Small intestine (tissue), 7 donors: ENCODE measurements at regions not wholly inside any gene's neighbourhood (a gene's known extent, or its start where the extent isn't known, plus 50 kb on each side); places are given as distances from the start of the nearest gene placed in this dataset.

ENCODE experiments used
- DNase-seq, 2 donors: peaks; one replicate each; pipeline versions ENCODE4 v3.0.0 to v3.0.0-alpha.2; 2013
- FAIRE-seq: peaks from 2 replicates; lab custom pipeline; 2012; peaks lifted over from hg19 to GRCh38; lab: Jason Lieb, UNC
- H3K27ac ChIP-seq, 3 donors: one replicate each; pipeline ENCODE4 v1.5.1; 2013; ENCODE audit warnings: low read length in 2 of 3, mild to moderate bottlenecking in 2 of 3, control low read depth in 1 of 3, inconsistent platforms in 1 of 3, low read depth in 1 of 3, moderate library complexity in 1 of 3
- H3K27me3 ChIP-seq, 3 donors: one replicate each; pipeline ENCODE4 v1.6.1; 2013; ENCODE audit warnings: low read length in 3 of 3, inconsistent platforms in 1 of 3; ENCODE audit not compliant: control insufficient read depth in 3 of 3, insufficient read depth in 3 of 3
- H3K36me3 ChIP-seq, 3 donors: one replicate each; pipeline ENCODE4 v1.6.1; 2013; ENCODE audit warnings: low read length in 3 of 3, inconsistent platforms in 1 of 3, low read depth in 1 of 3, mild to moderate bottlenecking in 1 of 3, moderate library complexity in 1 of 3; ENCODE audit not compliant: control insufficient read depth in 3 of 3, insufficient read depth in 2 of 3
- H3K4me1 ChIP-seq, 3 donors: one replicate each; pipeline ENCODE4 v1.6.1; 2013; ENCODE audit warnings: low read length in 2 of 3, inconsistent platforms in 1 of 3, low read depth in 1 of 3, mild to moderate bottlenecking in 1 of 3, moderate library complexity in 1 of 3; ENCODE audit not compliant: control insufficient read depth in 3 of 3, insufficient read depth in 2 of 3
- H3K4me3 ChIP-seq, 3 donors: one replicate each; pipeline ENCODE4 v1.5.1; 2013; ENCODE audit warnings: low read length in 3 of 3, control low read depth in 1 of 3, inconsistent platforms in 1 of 3, low read depth in 1 of 3, mild to moderate bottlenecking in 1 of 3, moderate library complexity in 1 of 3
- H3K9me3 ChIP-seq, 2 donors: one replicate each; pipeline ENCODE4 v1.6.1; 2013; ENCODE audit warnings: low read depth in 1 of 2, low read length in 1 of 2; ENCODE audit not compliant: control insufficient read depth in 2 of 2, insufficient read depth in 1 of 2
- WGBS, 3 donors: extraction: QIAGEN DNeasy Blood & Tissue Kit; methylation state at CpG; one replicate each; pipeline ENCODE4 v1.1.7; 2013; 5-methylcytosine and 5-hydroxymethylcytosine counted together
- donor health status: healthy with polysubstance abuse.
- donor health status: control.
- donor health status: control.
- donor health status: Bipolar disorder and iron deficiency.
- donor health status: healthy.

DNA sequence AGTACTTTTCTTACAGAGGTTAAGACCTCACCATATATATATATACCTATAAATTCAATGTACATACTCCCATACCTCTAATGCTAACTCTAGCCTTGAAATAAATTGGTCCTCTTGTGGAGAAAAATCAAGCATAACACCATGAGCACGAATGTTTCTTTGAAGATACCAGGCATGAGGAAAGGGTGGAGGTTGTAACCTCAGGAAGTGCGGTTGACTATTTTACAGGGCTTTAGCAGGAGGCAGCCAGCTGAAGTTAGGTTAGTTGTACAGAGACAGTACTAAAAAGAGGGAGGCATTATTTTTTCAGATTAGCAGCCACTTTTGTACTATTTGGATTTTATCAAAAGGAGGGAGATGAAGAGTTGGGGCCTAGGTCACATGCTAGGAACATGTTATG is 767.0 kb downstream of the OTOL1 start:
- no peak for DNase-seq
- FAIRE-seq = no peak
- no peaks in the 10 kb centered on the region for H3K27me3 ChIP-seq
- 70 to 72% (median 70%) methylated on average over 2 of the region's 2 CpGs for WGBS, 3 donors
- H3K4me3 ChIP-seq = no peak overlapping the region
- H3K36me3 ChIP-seq = no peaks in the 10 kb centered on the region
- H3K27ac ChIP-seq = no peak overlapping the region
- peaks cover 0 to 1% of the 10 kb centered on the region in 2 donors for H3K9me3 ChIP-seq
- H3K4me1 ChIP-seq = no peaks in the 10 kb centered on the region

DNA sequence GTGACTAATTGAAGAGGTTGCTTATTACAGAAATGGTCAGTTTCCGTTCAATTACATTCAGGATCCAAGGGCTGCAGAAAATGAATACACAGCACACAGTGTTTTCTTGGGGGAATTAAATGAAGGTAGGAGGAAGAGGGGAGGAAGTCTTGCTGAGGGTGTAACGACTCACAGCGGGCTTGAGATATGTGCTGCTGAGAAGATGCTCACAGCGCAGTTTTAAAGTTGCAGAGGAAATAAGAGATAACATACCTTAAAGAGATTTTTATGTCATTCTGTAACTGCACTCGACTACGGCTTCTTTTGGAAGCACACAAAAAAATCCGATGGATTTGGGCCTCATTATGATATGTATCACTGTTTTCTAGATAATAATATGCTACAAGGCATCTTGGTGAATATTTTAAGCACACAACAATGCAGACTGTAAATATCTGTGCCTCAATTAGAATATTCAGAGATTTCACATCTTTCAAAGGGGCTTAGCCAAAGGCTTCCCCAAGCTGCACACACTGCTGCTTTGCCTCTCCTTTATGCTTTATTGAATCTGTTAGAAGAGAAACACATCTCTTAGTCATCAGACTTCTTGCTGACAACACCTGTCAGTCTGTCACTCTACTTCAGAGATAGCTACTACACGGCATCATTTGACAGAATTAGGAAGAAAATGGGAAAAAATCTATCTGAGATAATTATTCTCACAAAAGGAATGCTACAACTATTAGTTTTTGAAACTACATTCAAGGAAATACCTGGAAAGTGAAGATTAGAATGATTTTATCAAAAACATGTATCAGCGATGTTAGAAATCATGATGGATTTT is 773.2 kb downstream of the OTOL1 start:
- Histone ChIP-seq H3K27me3 (no peaks in the 10 kb centered on the region), H3K27ac (no peak overlapping the region), H3K9me3 (no peaks in the 10 kb centered on the region), H3K4me3 (no peak overlapping the region), H3K36me3 (no peaks in the 10 kb centered on the region), H3K4me1 (no peaks in the 10 kb centered on the region)
- WGBS, 3 donors = 70 to 73% (median 70%) methylated on average over 9 of the region's 9 CpGs
- FAIRE-seq = no peak
- no peak for DNase-seq

DNA sequence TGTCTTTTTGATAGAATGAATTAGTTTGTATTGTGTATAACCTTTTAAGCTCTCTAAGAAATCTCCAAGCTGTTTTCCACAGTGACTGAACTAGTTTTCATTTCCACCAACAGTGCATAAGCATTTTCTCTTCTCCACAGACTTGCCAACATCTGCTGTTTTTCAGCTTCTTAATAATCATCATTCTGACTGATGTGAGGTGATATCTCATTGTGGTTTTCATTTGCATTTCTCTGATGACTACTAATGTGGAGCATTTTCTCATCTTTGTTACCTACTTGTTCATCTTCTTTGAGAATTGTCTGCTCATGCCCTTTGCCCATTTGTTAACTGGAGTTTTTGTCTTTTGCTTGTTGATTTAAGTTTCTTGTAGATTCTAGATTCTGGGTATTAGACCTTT is 777.5 kb downstream of the OTOL1 start:
- DNase-seq = no peak
- Histone ChIP-seq H3K4me1 (no peaks in the 10 kb centered on the region), H3K36me3 (no peaks in the 10 kb centered on the region), H3K9me3 (no peaks in the 10 kb centered on the region), H3K4me3 (no peak overlapping the region), H3K27ac (no peak overlapping the region), H3K27me3 (no peaks in the 10 kb centered on the region)
- FAIRE-seq = no peak

- H3K4me1 ChIP-seq = no peaks in the 10 kb centered on the region
- H3K4me3 ChIP-seq = no peak overlapping the region
- FAIRE-seq (no peak), DNase-seq (no peak)
- WGBS, 3 donors = 77 to 85% (median 84%) methylated on average over 2 of the region's 2 CpGs
- H3K36me3 ChIP-seq = no peaks in the 10 kb centered on the region
- H3K9me3 ChIP-seq = no peaks in the 10 kb centered on the region
- no peak overlapping the region for H3K27ac ChIP-seq
- no peaks in the 10 kb centered on the region for H3K27me3 ChIP-seq
Measured at GRCh38 chr3:162278834-162279233, 782.2 kb downstream of the OTOL1 start.

DNA sequence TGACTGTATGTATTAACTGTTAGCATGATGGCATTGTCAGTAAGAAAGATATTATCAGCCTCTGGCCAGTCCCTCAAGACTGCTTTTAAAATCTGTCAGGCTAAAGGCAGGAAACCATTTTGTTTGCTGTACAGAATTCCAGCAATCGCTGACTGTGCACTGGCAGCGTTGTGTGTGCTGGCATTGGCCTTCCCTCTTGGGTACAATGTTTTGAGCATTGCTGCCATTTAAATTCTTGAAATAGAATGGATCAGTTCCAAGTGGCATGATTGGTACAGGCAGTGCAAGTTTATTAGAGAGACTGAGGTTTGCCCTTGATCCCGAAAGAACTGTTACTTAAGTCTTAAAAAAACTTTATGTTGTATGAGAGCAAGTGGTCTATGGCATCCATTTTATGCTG is 788.7 kb downstream of the OTOL1 start:
- no peak overlapping the region for H3K27ac ChIP-seq
- DNase-seq (no peak), FAIRE-seq (no peak)
- no peaks in the 10 kb centered on the region for H3K27me3 ChIP-seq
- no peaks in the 10 kb centered on the region for H3K4me1 ChIP-seq
- no peaks in the 10 kb centered on the region for H3K9me3 ChIP-seq
- 84 to 90% (median 85%) methylated on average over 3 of the region's 3 CpGs for WGBS, 3 donors
- H3K4me3 ChIP-seq = no peak overlapping the region
- H3K36me3 ChIP-seq = no peaks in the 10 kb centered on the region

DNA sequence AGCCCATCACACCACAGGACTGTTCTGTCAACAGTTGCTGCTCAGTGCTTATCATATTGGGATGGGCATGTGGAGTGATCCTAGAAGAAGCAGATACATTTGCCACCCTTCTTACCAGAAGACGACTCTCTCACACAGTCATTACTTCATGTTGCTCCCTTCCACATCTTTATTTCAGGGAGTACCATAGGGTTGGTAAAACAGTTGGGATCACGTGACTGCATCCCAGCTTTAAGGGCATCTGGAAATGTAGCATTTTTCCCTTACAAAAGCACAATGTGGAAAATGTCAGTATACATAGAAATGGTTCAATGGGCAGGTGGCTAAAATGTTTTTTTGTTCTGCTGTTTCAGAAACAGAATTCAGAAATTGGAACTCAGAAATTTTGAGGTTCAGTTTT is 791.0 kb downstream of the OTOL1 start:
- Histone ChIP-seq H3K9me3 (no peaks in the 10 kb centered on the region), H3K27ac (no peak overlapping the region), H3K4me3 (no peak overlapping the region), H3K4me1 (no peaks in the 10 kb centered on the region), H3K27me3 (no peaks in the 10 kb centered on the region), H3K36me3 (no peaks in the 10 kb centered on the region)
- FAIRE-seq (no peak), DNase-seq (no peak)
- WGBS, 3 donors = 70 to 79% (median 73%) methylated on average over 2 of the region's 2 CpGs

DNA sequence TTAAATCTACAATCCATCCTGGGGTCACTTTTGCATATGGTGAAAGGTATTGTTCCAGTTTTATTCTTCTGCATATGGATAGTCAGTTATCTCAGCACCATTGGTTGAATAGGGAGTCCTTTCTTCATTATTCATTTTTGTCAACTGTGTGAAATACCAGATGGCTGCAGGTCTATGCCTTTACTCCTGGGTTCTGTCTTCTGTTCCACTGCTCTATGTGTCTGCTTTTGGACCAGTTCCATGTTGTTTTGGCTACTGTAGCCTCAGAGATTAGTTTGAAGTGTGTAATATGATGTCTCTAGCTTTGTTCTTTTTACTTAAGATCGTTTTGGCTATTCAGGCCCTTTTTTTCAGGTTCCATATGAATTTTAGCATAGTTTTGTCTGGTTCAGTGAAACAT is 795.8 kb downstream of the OTOL1 start:
- FAIRE-seq (no peak), DNase-seq (no peak)
- H3K4me3 ChIP-seq = no peak overlapping the region
- H3K36me3 ChIP-seq = no peaks in the 10 kb centered on the region
- 32 to 55% (median 51%) methylated on average over 1 of the region's 1 CpG for WGBS, 3 donors
- no peaks in the 10 kb centered on the region for H3K27me3 ChIP-seq
- no peak overlapping the region for H3K27ac ChIP-seq
- no peaks in the 10 kb centered on the region for H3K4me1 ChIP-seq
- no peaks in the 10 kb centered on the region for H3K9me3 ChIP-seq

- H3K4me1 ChIP-seq = no peaks in the 10 kb centered on the region
- H3K36me3 ChIP-seq = no peaks in the 10 kb centered on the region
- no peaks in the 10 kb centered on the region for H3K9me3 ChIP-seq
- no peak for FAIRE-seq
- no peak for DNase-seq
- H3K4me3 ChIP-seq = no peak overlapping the region
- no peaks in the 10 kb centered on the region for H3K27me3 ChIP-seq
- WGBS, 3 donors = 46 to 68% (median 55%) methylated on average over 6 of the region's 6 CpGs
- no peak overlapping the region for H3K27ac ChIP-seq
Measured at GRCh38 chr3:162295323-162295983, 798.8 kb downstream of the OTOL1 start.
